K562 (cell line): ENCODE measurements at regions not wholly inside any gene's neighbourhood (a gene's known extent, or its start where the extent isn't known, plus 50 kb on each side); places are given as distances from the start of the nearest gene placed in this dataset.

Experiments used
- ATF2 ChIP-seq: sonication (generic); formaldehyde crosslinking; IDR thresholded peaks from 2 replicates; pipeline ENCODE4 v1.8.1; 2022; ENCODE audit warnings: missing genetic modification reagents
- CTCF ChIP-seq, 3 experiments: IDR thresholded peaks in 2 of 3; conservative IDR thresholded peaks in 1 of 3; 2 replicates each; pipeline ENCODE4 v1.5.1; 2011 to 2012; ENCODE audit warnings: low read length in 3 of 3, mild to moderate bottlenecking in 3 of 3, control low read depth in 2 of 3, improper control_type of control experiment in 1 of 3, inconsistent platforms in 1 of 3, low read depth in 1 of 3, mixed read lengths in 1 of 3, moderate library complexity in 1 of 3; ENCODE audit not compliant: insufficient read depth in 2 of 3
- E2F3 ChIP-seq: fragments of 250-450 bp; sonication (Bioruptor Pico); IDR thresholded peaks from 2 replicates; pipeline ENCODE4 v1.4.0; 2020; ENCODE audit warnings: mild to moderate bottlenecking
- EP300 ChIP-seq: IDR thresholded peaks from 2 replicates; pipeline ENCODE4 v1.6.1; 2012; ENCODE audit warnings: low read length, improper control_type of control experiment
- FOSL1 ChIP-seq: fragments of 200-800 bp; sonication (Bioruptor generic); conservative IDR thresholded peaks from 2 replicates; pipeline ENCODE4 v1.6.1; 2016; ENCODE audit warnings: missing genetic modification characterization, missing compliant biosample characterization
- KHSRP ChIP-seq: fragments of 450-650 bp; IDR thresholded peaks from 2 replicates; pipeline ENCODE4 v1.6.1; 2017
- RAD21 ChIP-seq, 2 experiments: fragments of 250-450 bp in 1 of 2; fragments of 450-650 bp in 1 of 2; sonication (Bioruptor Pico) in 1 of 2; formaldehyde crosslinking in 1 of 2; IDR thresholded peaks in 1 of 2; conservative IDR thresholded peaks in 1 of 2; 2 replicates each; pipeline versions ENCODE4 v1.4.0 to v1.8.0; 2020 to 2022; ENCODE audit warnings: mild to moderate bottlenecking in 2 of 2, moderate library complexity in 1 of 2
- TAF1 ChIP-seq: IDR thresholded peaks from 2 replicates; pipeline ENCODE4 v1.6.1; 2011; ENCODE audit warnings: mild to moderate bottlenecking, low read length, moderate library complexity; ENCODE audit not compliant: insufficient read depth, control insufficient read depth, severe bottlenecking; ENCODE audit errors: extremely low read depth
- USF2 ChIP-seq: sonication (generic); formaldehyde crosslinking; IDR thresholded peaks from 2 replicates; pipeline ENCODE4 v1.5.0; 2020; ENCODE audit warnings: missing genetic modification reagents
- XRCC4 ChIP-seq: IDR thresholded peaks from one replicate; pipeline ENCODE4 v1.6.1; 2011; ENCODE audit not compliant: insufficient read depth, insufficient read length; ENCODE audit errors: extremely low read depth
- ZBTB34 ChIP-seq: fragments of 250-450 bp; sonication (Bioruptor Pico); IDR thresholded peaks from 2 replicates; pipeline ENCODE4 v1.8.0; 2021; ENCODE audit warnings: mild to moderate bottlenecking, moderate library complexity
- ZNF263 ChIP-seq: sonication (generic); formaldehyde crosslinking; IDR thresholded peaks from 2 replicates; pipeline ENCODE4 v1.8.0; 2022; ENCODE audit warnings: mild to moderate bottlenecking, missing genetic modification reagents, borderline replicate concordance
- ZNF778 ChIP-seq: fragments of 450-650 bp; formaldehyde crosslinking; IDR thresholded peaks from 2 replicates; pipeline ENCODE4 v1.4.0; 2020; ENCODE audit warnings: mild to moderate bottlenecking, moderate library complexity
- TF ChIP-seq, protein P1 (sequence below): fragments of 450-650 bp; IDR thresholded peaks from 2 replicates; pipeline ENCODE4 v1.7.1; 2018; ENCODE audit warnings: mild to moderate bottlenecking, low read depth; ENCODE audit not compliant: partially characterized antibody

GRCh38 chr9:36450110-36450732 lies 50.2 kb upstream of the RNF38 start:
- TF ChIP-seq ZNF263 (no peak), FOSL1 (no peak), E2F3 (no peak), ATF2 (CRISPR knock-in tag) (no peak), RAD21 (CRISPR knock-in tag; conservative IDR thresholded peaks at IDR 0.05 in 1 of 2, IDR thresholded peaks at IDR 0.05 in 1 of 2) (peak; percentile 62 to 64), KHSRP (no peak), TAF1 (no peak), ZNF778 (no peak), USF2 (CRISPR knock-in tag) (no peak), XRCC4 (no peak), ZBTB34 (CRISPR knock-in tag) (no peak), EP300 (no peak), CTCF (IDR thresholded peaks at IDR 0.05 in 2 of 3, conservative IDR thresholded peaks at IDR 0.05 in 1 of 3; ENCODE audit: insufficient read depth in 2 of 3, low read depth in 1 of 3, low read length in 3 of 3) (peak; percentile 52 to 71 (median 53); a peak in 5 of 6 replicates)
- TF ChIP-seq, protein P1, sequence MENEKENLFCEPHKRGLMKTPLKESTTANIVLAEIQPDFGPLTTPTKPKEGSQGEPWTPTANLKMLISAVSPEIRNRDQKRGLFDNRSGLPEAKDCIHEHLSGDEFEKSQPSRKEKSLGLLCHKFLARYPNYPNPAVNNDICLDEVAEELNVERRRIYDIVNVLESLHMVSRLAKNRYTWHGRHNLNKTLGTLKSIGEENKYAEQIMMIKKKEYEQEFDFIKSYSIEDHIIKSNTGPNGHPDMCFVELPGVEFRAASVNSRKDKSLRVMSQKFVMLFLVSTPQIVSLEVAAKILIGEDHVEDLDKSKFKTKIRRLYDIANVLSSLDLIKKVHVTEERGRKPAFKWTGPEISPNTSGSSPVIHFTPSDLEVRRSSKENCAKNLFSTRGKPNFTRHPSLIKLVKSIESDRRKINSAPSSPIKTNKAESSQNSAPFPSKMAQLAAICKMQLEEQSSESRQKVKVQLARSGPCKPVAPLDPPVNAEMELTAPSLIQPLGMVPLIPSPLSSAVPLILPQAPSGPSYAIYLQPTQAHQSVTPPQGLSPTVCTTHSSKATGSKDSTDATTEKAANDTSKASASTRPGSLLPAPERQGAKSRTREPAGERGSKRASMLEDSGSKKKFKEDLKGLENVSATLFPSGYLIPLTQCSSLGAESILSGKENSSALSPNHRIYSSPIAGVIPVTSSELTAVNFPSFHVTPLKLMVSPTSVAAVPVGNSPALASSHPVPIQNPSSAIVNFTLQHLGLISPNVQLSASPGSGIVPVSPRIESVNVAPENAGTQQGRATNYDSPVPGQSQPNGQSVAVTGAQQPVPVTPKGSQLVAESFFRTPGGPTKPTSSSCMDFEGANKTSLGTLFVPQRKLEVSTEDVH = no peak
